ENCODE measurements at regions not wholly inside any gene's neighbourhood (a gene's known extent, or its start where the extent isn't known, plus 50 kb on each side); places are given as distances from the start of the nearest gene placed in this dataset.

GRCh38 chr4:124483048-124483906, 229.3 kb downstream of the ANKRD50 start:
- in situ Hi-C loops (cut with MboI; ENCODE audit: low sequenced_read_pairs): no loop called here

GRCh38 chr4:124484008-124484407, 228.5 kb downstream of the ANKRD50 start:
- in situ Hi-C loops (cut with MboI; ENCODE audit: low sequenced_read_pairs): no loop called here

- in situ Hi-C loops (cut with MboI; ENCODE audit: low sequenced_read_pairs): no loop called here
Measured at GRCh38 chr4:124484940-124485339, 227.6 kb downstream of the ANKRD50 start.

- in situ Hi-C loops (cut with MboI; ENCODE audit: low sequenced_read_pairs): no loop called here
Measured at GRCh38 chr4:124486423-124486822, 226.1 kb downstream of the ANKRD50 start.

GRCh38 chr4:124487651-124488050, 224.9 kb downstream of the ANKRD50 start:
- in situ Hi-C loops (cut with MboI; ENCODE audit: low sequenced_read_pairs): no loop called here

- in situ Hi-C loops (cut with MboI; ENCODE audit: low sequenced_read_pairs): no loop called here
Measured at GRCh38 chr4:124491361-124492145, 221.0 kb downstream of the ANKRD50 start.

- in situ Hi-C loops (cut with MboI; ENCODE audit: low sequenced_read_pairs): no loop called here
Measured at GRCh38 chr4:124499261-124499660, 213.3 kb downstream of the ANKRD50 start.

GRCh38 chr4:124501576-124501975, 211.0 kb downstream of the ANKRD50 start:
- in situ Hi-C loops (cut with MboI; ENCODE audit: low sequenced_read_pairs): no loop called here

- in situ Hi-C loops (cut with MboI; ENCODE audit: low sequenced_read_pairs): no loop called here
Measured at GRCh38 chr4:124504431-124504830, 208.1 kb downstream of the ANKRD50 start.

GRCh38 chr4:124505211-124505610, 207.3 kb downstream of the ANKRD50 start:
- in situ Hi-C loops (cut with MboI; ENCODE audit: low sequenced_read_pairs): no loop called here

- in situ Hi-C loops (cut with MboI; ENCODE audit: low sequenced_read_pairs): no loop called here
Measured at GRCh38 chr4:124509151-124509550, 203.4 kb downstream of the ANKRD50 start.

GRCh38 chr4:124514588-124514987, 197.9 kb downstream of the ANKRD50 start:
- in situ Hi-C loops (cut with MboI; ENCODE audit: low sequenced_read_pairs): no loop called here

- in situ Hi-C loops (cut with MboI; ENCODE audit: low sequenced_read_pairs): no loop called here
Measured at GRCh38 chr4:124515591-124515990, 196.9 kb downstream of the ANKRD50 start.

- in situ Hi-C loops (cut with MboI; ENCODE audit: low sequenced_read_pairs): no loop called here
Measured at GRCh38 chr4:124519196-124519595, 193.3 kb downstream of the ANKRD50 start.

GRCh38 chr4:124523816-124524215, 188.7 kb downstream of the ANKRD50 start:
- in situ Hi-C loops (cut with MboI; ENCODE audit: low sequenced_read_pairs): no loop called here

- in situ Hi-C loops (cut with MboI; ENCODE audit: low sequenced_read_pairs): no loop called here
Measured at GRCh38 chr4:124525524-124525923, 187.0 kb downstream of the ANKRD50 start.

GRCh38 chr4:124526331-124526730, 186.2 kb downstream of the ANKRD50 start:
- in situ Hi-C loops (cut with MboI; ENCODE audit: low sequenced_read_pairs): no loop called here

- in situ Hi-C loops (cut with MboI; ENCODE audit: low sequenced_read_pairs): no loop called here
Measured at GRCh38 chr4:124526769-124527168, 185.8 kb downstream of the ANKRD50 start.

- in situ Hi-C loops (cut with MboI; ENCODE audit: low sequenced_read_pairs): no loop called here
Measured at GRCh38 chr4:124527364-124527763, 185.2 kb downstream of the ANKRD50 start.

GRCh38 chr4:124529131-124529530, 183.4 kb downstream of the ANKRD50 start:
- in situ Hi-C loops (cut with MboI; ENCODE audit: low sequenced_read_pairs): no loop called here

GRCh38 chr4:124530464-124531077, 182.0 kb downstream of the ANKRD50 start:
- in situ Hi-C loops (cut with MboI; ENCODE audit: low sequenced_read_pairs): no loop called here

- in situ Hi-C loops (cut with MboI; ENCODE audit: low sequenced_read_pairs): no loop called here
Measured at GRCh38 chr4:124534131-124534530, 178.4 kb downstream of the ANKRD50 start.
